NCI-H1930 (cell line): ENCODE measurements at regions not wholly inside any gene's neighbourhood (a gene's known extent, or its start where the extent isn't known, plus 50 kb on each side); places are given as distances from the start of the nearest gene placed in this dataset.

ENCODE experiments used
- DNase-seq, 2 experiments: peaks; one replicate each; lab custom pipeline; 2025; lab: John Stamatoyannopoulos, UW

GRCh38 chr1:173400387-173400995 lies 76.6 kb upstream of the PRDX6 start:
- no peak for DNase-seq

DNA sequence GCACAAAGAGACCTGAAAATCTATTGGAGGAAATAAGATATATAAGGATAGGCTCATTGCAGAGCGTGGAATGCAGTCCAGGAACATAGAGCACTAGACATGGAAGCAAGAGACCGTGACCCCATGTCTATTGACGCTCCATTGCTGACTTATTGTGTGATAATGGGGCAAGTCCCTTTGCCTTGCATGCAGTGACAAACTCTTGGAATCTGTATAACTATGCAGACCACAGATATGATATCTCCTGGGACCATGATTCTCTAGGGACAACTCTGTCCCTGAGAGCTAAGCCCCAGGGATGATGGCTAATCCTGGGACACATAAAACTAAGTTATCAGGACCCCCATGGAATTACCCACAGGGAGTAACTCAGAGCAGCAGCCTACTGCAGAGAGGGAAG lies 73.1 kb upstream of the PRDX6 start:
- no peak for DNase-seq

- DNase-seq = no peak
Observed at GRCh38 chr1:173405281-173405680, 71.9 kb upstream of the PRDX6 start.

DNA sequence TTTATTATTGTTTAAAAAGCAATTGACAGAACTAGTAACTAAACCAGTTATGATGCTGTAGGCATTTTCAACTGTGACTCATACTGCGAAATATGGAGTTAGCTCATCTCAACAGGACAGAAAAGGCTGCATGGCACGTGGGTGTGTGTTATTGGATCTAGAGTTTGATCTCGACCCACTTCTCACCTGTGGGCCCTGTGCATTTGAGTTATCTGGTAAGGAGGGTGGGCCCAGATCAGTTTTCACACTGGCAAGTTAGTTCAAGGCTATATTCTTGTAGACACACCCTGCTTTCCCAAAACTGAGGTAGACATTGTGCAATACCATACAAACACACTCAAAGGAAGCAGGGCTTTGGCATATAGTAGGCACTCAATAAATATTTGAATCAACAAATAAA lies 71.3 kb upstream of the PRDX6 start:
- DNase-seq = no peak

DNA sequence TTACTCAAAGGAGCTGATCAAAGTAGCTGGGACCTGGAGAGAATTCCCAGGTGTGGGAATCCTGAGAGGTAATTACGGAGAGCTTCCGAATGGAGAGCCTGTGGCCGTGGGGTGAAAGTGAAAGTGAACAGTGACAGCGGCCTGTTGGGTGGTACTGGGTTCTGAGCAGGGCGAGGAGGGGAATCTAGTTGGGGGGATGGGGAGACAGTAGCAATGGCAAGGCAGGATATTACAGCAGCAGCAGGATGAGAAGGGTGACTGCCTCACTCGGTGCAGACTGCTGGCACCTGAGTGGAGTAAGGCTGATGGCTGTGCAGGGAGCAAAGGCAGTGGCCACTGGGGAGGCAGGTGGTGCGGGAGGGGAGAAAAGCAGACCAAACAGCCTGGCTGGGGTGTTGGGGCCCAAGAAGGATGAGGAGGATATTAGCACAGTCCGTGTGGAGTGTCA lies 70.3 kb upstream of the PRDX6 start:
- no peak for DNase-seq

DNA sequence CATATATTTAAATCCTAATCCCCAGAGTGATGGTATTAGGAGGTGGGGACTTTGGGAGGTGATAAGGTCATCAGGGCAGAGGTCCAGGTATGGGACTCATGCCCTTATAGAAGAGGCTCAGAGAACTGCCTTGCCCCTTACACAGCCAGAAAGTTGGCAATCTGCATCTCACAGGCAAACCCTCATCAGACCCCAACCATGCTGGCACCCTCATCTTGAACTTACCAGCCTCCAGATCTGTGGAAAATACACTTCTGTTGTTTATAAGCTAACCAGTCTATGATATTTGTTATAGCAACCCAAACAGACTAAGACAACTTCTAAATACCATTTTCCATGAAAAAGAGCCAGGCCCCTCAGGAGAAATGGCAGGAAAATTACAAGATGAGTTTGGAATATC lies 69.3 kb upstream of the PRDX6 start:
- DNase-seq = no peak

- DNase-seq = no peak
Observed at GRCh38 chr1:173408886-173409285, 68.2 kb upstream of the PRDX6 start.

GRCh38 chr1:173409613-173410012 lies 67.5 kb upstream of the PRDX6 start:
- no peak for DNase-seq

DNA sequence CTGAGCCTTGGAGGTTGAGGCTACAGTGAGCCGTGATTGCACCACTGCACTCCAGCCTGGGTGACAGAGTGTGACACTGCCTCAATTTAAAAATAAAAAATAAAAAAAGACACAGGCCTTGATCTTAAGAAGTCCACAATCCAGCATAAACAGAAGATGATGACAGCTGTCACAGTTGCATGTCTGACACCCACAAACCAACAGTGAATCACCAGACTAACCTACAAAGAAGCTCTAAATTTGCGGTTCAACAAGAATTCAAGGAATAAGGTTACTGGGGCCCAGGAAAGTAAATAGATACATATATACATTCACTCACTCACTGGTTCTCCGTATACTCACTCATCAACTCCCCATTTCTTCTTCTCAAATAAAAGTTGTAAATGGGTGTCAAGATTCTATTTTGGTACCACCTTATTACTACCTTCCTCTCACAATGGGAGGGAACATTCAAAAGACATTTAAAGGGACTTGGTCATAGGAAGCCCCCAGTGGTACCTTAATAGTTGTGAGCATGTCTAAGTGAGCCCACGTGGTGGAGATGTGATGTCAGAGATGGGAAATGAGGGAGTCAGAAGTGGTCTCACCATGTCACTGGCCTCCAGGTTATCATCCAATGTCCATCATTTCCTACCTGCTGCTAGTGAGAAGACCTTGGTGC lies 66.9 kb upstream of the PRDX6 start:
- no peak for DNase-seq

DNA sequence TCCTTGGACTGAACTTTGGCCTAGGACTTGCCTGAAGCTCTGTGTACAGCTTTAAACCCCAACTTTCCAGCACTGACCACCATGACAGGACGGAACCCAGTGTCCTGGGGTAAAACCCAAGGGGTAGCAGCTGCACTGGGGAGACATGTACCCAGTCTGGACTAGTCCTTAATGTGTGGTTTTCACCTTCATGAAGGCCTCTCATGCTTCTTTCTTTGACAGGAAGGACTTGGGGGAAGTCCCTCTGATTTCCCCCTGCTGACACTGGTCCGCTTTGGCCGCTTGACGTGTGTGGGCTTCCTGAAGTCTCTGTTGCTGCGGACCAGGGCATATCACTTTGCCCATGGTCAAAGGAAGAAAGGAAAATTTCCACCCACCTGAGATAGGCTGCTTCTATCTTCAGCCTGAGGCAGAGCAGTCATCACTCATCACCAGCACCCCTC lies 66.3 kb upstream of the PRDX6 start:
- DNase-seq = no peak

GRCh38 chr1:173411835-173412742 lies 65.0 kb upstream of the PRDX6 start:
- no peak for DNase-seq

DNA sequence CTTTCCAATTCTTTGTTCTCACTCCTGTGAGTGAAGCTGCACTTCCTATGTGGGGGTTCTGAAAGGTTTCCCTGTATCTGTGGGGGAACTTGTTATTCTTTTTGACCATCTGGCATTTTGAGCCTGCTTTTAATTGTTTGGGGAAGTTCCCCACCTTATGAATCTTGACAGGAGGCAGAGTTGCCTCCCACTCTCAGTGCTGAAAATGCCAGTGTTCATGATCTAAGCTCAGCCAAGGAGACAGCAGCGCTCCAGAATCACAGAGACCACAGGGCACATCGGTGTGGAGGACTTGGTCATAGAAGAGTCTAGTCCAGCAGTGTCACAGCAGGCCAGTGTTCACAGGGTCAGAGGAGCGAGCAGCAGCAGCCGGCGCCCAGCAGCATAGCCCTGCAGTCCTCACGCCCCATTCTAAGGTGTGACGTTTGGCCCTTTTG lies 63.8 kb upstream of the PRDX6 start:
- no peak for DNase-seq

- DNase-seq = no peak
Observed at GRCh38 chr1:173414136-173414535, 63.0 kb upstream of the PRDX6 start.

GRCh38 chr1:173414539-173415226 lies 62.5 kb upstream of the PRDX6 start:
- DNase-seq = no peak

- no peak for DNase-seq
Observed at GRCh38 chr1:173415490-173415889, 61.6 kb upstream of the PRDX6 start.

- DNase-seq = no peak
Observed at GRCh38 chr1:173415905-173416450, 61.2 kb upstream of the PRDX6 start.

DNA sequence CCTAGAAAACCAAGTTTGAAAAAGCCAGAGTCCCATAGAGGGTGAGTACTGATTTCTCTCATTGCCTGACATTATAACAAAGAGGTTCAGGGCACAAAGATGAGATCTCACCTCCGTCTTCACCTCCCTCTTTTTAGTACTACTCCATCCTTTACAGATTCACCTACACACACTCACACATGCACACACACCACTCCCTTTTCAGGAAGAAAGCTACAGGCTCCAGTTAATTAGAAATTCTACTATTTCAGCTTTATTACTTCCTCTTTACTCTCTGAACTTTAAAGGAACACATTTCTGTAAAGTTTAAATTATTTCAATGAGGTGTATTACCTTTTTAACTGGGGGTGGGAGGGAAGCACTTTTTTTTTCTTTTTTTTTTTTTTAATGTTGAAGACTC lies 59.6 kb upstream of the PRDX6 start:
- no peak for DNase-seq

- DNase-seq = no peak
Observed at GRCh38 chr1:173418107-173418985, 58.8 kb upstream of the PRDX6 start.

- peak; percentile 36 to 38 for DNase-seq
Observed at GRCh38 chr1:173420330-173420806, 56.8 kb upstream of the PRDX6 start.

- no peak for DNase-seq
Observed at GRCh38 chr1:173421286-173421685, 55.8 kb upstream of the PRDX6 start.

DNA sequence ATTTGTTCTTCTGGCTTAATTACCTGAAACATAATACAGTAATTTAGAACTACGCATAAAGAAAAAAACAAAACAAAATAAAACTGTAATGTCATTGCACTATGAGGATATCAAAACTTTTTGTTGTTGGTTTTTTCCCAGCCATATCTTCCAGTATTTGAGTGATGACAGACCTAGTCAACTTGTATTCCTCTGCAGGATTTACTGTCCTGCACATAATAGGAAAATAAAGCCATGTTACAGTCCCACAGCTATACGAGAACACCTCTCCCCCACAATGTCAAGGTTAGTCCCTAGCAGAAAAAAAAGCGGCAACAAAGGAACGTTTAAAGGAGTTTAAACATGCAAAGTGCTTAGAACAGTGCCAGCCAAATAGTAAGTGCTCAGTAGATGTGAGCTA lies 55.3 kb upstream of the PRDX6 start:
- DNase-seq = no peak
